Endothelial cell of umbilical vein (primary cell): ENCODE measurements at regions not wholly inside any gene's neighbourhood (a gene's known extent, or its start where the extent isn't known, plus 50 kb on each side); places are given as distances from the start of the nearest gene placed in this dataset.

Source experiments
- BruUV-seq: library from RNA; stranded (reverse); fragments of 400-500 nt; replicated peaks from 2 replicates; lab custom pipeline; 2021; lab: Mats Ljungman, UMichigan
- CTCF ChIA-PET: fragments of 300-600, 350-600 bp; sonication (Branson Sonifier 250); formaldehyde crosslinking; loops from one replicate; lab custom pipeline; 2021; ENCODE audit warnings: antibody characterized with exemption, inconsistent platforms; lab: Charles Lee
- POLR2A ChIA-PET: fragments of 300-600, 350-600 bp; sonication (Branson Sonifier 250); formaldehyde crosslinking; loops from one replicate; lab custom pipeline; 2021; ENCODE audit warnings: antibody characterized with exemption, inconsistent platforms; lab: Charles Lee
- DNase-seq: peaks from one replicate; pipeline ENCODE4 v3.0.0-alpha.2; 2011; ENCODE audit warnings: low read depth, low spot score
- FAIRE-seq: peaks from 2 replicates; lab custom pipeline; 2011; peaks lifted over from hg19 to GRCh38; lab: Jason Lieb, UNC
- H2AFZ ChIP-seq: 2 replicates; pipeline ENCODE4 v1.6.0; 2012; ENCODE audit warnings: low read depth, low read length, control low read depth, inconsistent platforms
- H3K27ac ChIP-seq: 2 replicates; pipeline ENCODE4 v1.5.1; 2011; ENCODE audit warnings: low read depth, mild to moderate bottlenecking, control low read depth, low read length, moderate library complexity; ENCODE audit not compliant: insufficient read depth
- H3K27me3 ChIP-seq, 2 experiments: 2 replicates each; pipeline versions ENCODE4 v1.6.0 to v1.6.1; 2011; ENCODE audit warnings: low read length in 2 of 2, mixed read lengths in 1 of 2; ENCODE audit not compliant: control insufficient read depth in 2 of 2, insufficient read depth in 2 of 2
- H3K36me3 ChIP-seq, 2 experiments: 2 replicates in 1 of 2; 3 replicates in 1 of 2; pipeline ENCODE4 v1.5.1; 2011; ENCODE audit warnings: low read length in 2 of 2, mild to moderate bottlenecking in 1 of 2, moderate library complexity in 1 of 2; ENCODE audit not compliant: control insufficient read depth in 2 of 2, insufficient read depth in 2 of 2; ENCODE audit errors: extremely low read depth in 1 of 2
- H3K4me1 ChIP-seq: 3 replicates; pipeline ENCODE4 v1.5.1; 2011; ENCODE audit warnings: mild to moderate bottlenecking, low read length; ENCODE audit not compliant: control insufficient read depth, insufficient read depth; ENCODE audit errors: extremely low read depth
- H3K4me2 ChIP-seq: 2 replicates; pipeline ENCODE4 v1.6.1; 2011; ENCODE audit warnings: low read length, control low read depth, mixed read lengths; ENCODE audit not compliant: insufficient read depth
- H3K4me3 ChIP-seq, 3 experiments: fragments of 200-600 bp in 1 of 3; sonication (generic), shearing (Covaris generic) in 1 of 3; replicated peaks in 1 of 3; 2 replicates each; pipeline ENCODE4 v1.5.1; 2011 to 2016; ENCODE audit warnings: control low read depth in 3 of 3, low read length in 3 of 3, mild to moderate bottlenecking in 2 of 3, inconsistent platforms in 1 of 3, low read depth in 1 of 3, moderate library complexity in 1 of 3; ENCODE audit not compliant: insufficient read depth in 1 of 3
- H3K79me2 ChIP-seq: 2 replicates; pipeline ENCODE4 v1.6.0; 2012; ENCODE audit warnings: low read length, inconsistent platforms; ENCODE audit not compliant: control insufficient read depth, insufficient read depth
- H3K9ac ChIP-seq: replicated peaks from 2 replicates; pipeline ENCODE3; 2011; ENCODE audit warnings: low read length, control low read depth; ENCODE audit not compliant: insufficient read depth; ENCODE audit errors: extremely low read depth
- H3K9me1 ChIP-seq: replicated peaks from 3 replicates; pipeline ENCODE4 v1.6.0; 2011; ENCODE audit warnings: mild to moderate bottlenecking, low read length; ENCODE audit not compliant: control insufficient read depth, insufficient read depth; ENCODE audit errors: extremely low read depth
- H3K9me3 ChIP-seq: replicated peaks from 2 replicates; pipeline ENCODE4 v1.5.1; 2012; ENCODE audit warnings: low read length, inconsistent platforms; ENCODE audit not compliant: control insufficient read depth, insufficient read depth
- H4K20me1 ChIP-seq: replicated peaks from 2 replicates; pipeline ENCODE3; 2011; ENCODE audit warnings: mild to moderate bottlenecking, low read length; ENCODE audit not compliant: control insufficient read depth, insufficient read depth; ENCODE audit errors: extremely low read depth
- CTCF ChIP-seq, 2 donors: IDR thresholded peaks; 1 replicate in 1 of 2; 2 replicates in 1 of 2; pipeline ENCODE4 v1.5.1; 2011; ENCODE audit warnings: low read length in 2 of 2, mild to moderate bottlenecking in 2 of 2, moderate library complexity in 2 of 2, control low read depth in 1 of 2, inconsistent platforms in 1 of 2, low read depth in 1 of 2; ENCODE audit not compliant: insufficient read depth in 1 of 2; ENCODE audit errors: extremely low read depth in 1 of 2
- EZH2 ChIP-seq: IDR thresholded peaks from 2 replicates; pipeline ENCODE4 v1.6.1; 2012; ENCODE audit warnings: borderline replicate concordance, low read depth, mild to moderate bottlenecking, moderate library complexity, low read length, inconsistent platforms; ENCODE audit not compliant: severe bottlenecking
- FOS ChIP-seq: IDR thresholded peaks from 2 replicates; pipeline ENCODE4 v1.6.1; 2011; ENCODE audit warnings: mild to moderate bottlenecking, low read length, moderate library complexity, borderline replicate concordance; ENCODE audit not compliant: insufficient read depth
- GATA2 ChIP-seq: IDR thresholded peaks from 2 replicates; pipeline ENCODE4 v1.7.0; 2011; ENCODE audit warnings: low read depth, mild to moderate bottlenecking, moderate library complexity, mixed read lengths, low read length; ENCODE audit not compliant: insufficient read length, insufficient read depth
- JUN ChIP-seq: IDR thresholded peaks from 2 replicates; pipeline ENCODE4 v1.6.1; 2011; ENCODE audit warnings: borderline replicate concordance, low read depth; ENCODE audit not compliant: insufficient read length, insufficient read depth
- MAX ChIP-seq: IDR thresholded peaks from 2 replicates; pipeline ENCODE4 v1.6.1; 2011; ENCODE audit not compliant: insufficient read depth, insufficient read length
- MYC ChIP-seq: IDR thresholded peaks from one replicate; pipeline ENCODE4 v1.6.1; 2011; ENCODE audit warnings: mild to moderate bottlenecking, low read depth, low read length
- POLR2A ChIP-seq: IDR thresholded peaks from 2 replicates; pipeline ENCODE4 v1.6.1; 2012; ENCODE audit warnings: low read depth, mild to moderate bottlenecking, control low read depth, low read length
- POLR2AphosphoS5 ChIP-seq: IDR thresholded peaks from 2 replicates; pipeline ENCODE4 v1.6.1; 2012; ENCODE audit warnings: low read depth, mild to moderate bottlenecking, control low read depth, low read length, moderate library complexity; ENCODE audit not compliant: insufficient read depth
- dilution Hi-C: fragments of 300-500 bp; cut with MboI; formaldehyde crosslinking; loops from one replicate; pipeline ENCODE4 v1.15.0; 2019; ENCODE audit warnings: low sequenced_read_pairs; ENCODE audit not compliant: extremely low pct_ligation_motif_present
- intact Hi-C: fragments of 100-400 bp; cut with micrococcal nuclease; formaldehyde crosslinking; loops from one replicate; pipeline ENCODE4 v1.10.0; 2022

- CTCF ChIA-PET = no interaction called here
- no TSS peak for BruUV-seq
These were observed 196.1 kb upstream of the OSR1 start for GRCh38 chr2:19554520-19554919.

More at GRCh38 chr2:19554520-19554919, 196.1 kb upstream of the OSR1 start:
- Histone ChIP-seq H3K9me3 (no peaks in the 10 kb centered on the region), H3K27me3 (peaks cover 0 to 2% of the 10 kb centered on the region in 2 experiments), H3K4me3 (no peak overlapping the region), H3K4me2 (no peak overlapping the region), H2AFZ (no peak overlapping the region), H3K4me1 (no peaks in the 10 kb centered on the region), H3K9ac (no peak overlapping the region), H3K36me3 (no peaks in the 10 kb centered on the region), H3K27ac (no peak overlapping the region), H3K9me1 (no peaks in the 10 kb centered on the region), H3K79me2 (no peaks in the 10 kb centered on the region), H4K20me1 (no peaks in the 10 kb centered on the region)
- POLR2A ChIA-PET = no interaction called here
- FAIRE-seq (no peak), DNase-seq (no peak)
- dilution Hi-C loops (no loop called here), intact Hi-C loops (no loop called here)
- no peak for TF ChIP-seq MAX
- no peak for TF ChIP-seq CTCF (IDR thresholded peaks at IDR 0.05; ENCODE audit: extremely low read depth in 1 of 2, insufficient read depth in 1 of 2, low read depth in 1 of 2, low read length in 2 of 2)
- TF ChIP-seq POLR2AphosphoS5 = no peak
- no peak for TF ChIP-seq GATA2
- TF ChIP-seq EZH2 = no peak
- no peak for TF ChIP-seq POLR2A
- no peak for TF ChIP-seq JUN
- no peak for TF ChIP-seq FOS
- TF ChIP-seq MYC = no peak
